ENCODE measurements at regions not wholly inside any gene's neighbourhood (a gene's known extent, or its start where the extent isn't known, plus 50 kb on each side); places are given as distances from the start of the nearest gene placed in this dataset.

- no peak overlapping the region for H3K4me3 ChIP-seq (ENCODE audit: extremely low read depth in 1 of 4, insufficient read depth in 2 of 4, low read depth in 3 of 4, low read length in 4 of 4)
- no peaks in the 10 kb centered on the region for H3K23me2 ChIP-seq (ENCODE audit: low read depth, low read length)
- no peaks in the 10 kb centered on the region for H4K20me1 ChIP-seq (replicated peaks in 1 of 2; ENCODE audit: control insufficient read depth in 1 of 2, insufficient read depth in 2 of 2, low read length in 2 of 2)
- H2BK120ac ChIP-seq (replicated peaks; ENCODE audit: low read depth, low read length) = no peak overlapping the region
- CTCF ChIA-PET (ENCODE audit: partially characterized antibody) = no interaction called here
- no peaks in the 10 kb centered on the region for H3K9me3 ChIP-seq (ENCODE audit: insufficient read depth in 2 of 2, low read depth in 1 of 2, low read length in 1 of 2)
- no peak overlapping the region for H2BK15ac ChIP-seq (ENCODE audit: low read length)
- no peaks in the 10 kb centered on the region for H3K79me1 ChIP-seq (ENCODE audit: low read depth, low read length)
- DNase-seq (ENCODE audit: low read depth in 1 of 2, low spot score in 2 of 2) (peak in 1 of 2 experiments; percentile 14), FAIRE-seq (no peak)
- no peak overlapping the region for H2AFZ ChIP-seq (ENCODE audit: low read length)
- no peak overlapping the region for H3K56ac ChIP-seq (replicated peaks; ENCODE audit: insufficient read length, low read depth, low read length)
- H3K79me2 ChIP-seq (ENCODE audit: control insufficient read depth in 1 of 2, insufficient read depth in 2 of 2, low read length in 2 of 2) = no peaks in the 10 kb centered on the region
- no peak overlapping the region for H3K4me2 ChIP-seq (ENCODE audit: insufficient read depth in 1 of 2, low read depth in 2 of 2, low read length in 2 of 2)
- H4K5ac ChIP-seq (ENCODE audit: insufficient read length, low read depth, low read length) = no peak overlapping the region
- no peak overlapping the region for H3K18ac ChIP-seq (ENCODE audit: extremely low read depth, low read length)
- no peak overlapping the region for H2BK20ac ChIP-seq (ENCODE audit: low read length)
- H2BK12ac ChIP-seq (ENCODE audit: low read depth, low read length) = no peak overlapping the region
- H3K4me1 ChIP-seq (replicated peaks in 1 of 4; ENCODE audit: control insufficient read depth in 3 of 4, insufficient read depth in 4 of 4, low read length in 3 of 4) = no peaks in the 10 kb centered on the region
- POLR2A ChIA-PET (ENCODE audit: partially characterized antibody) = no interaction called here
- H3K27ac ChIP-seq (ENCODE audit: low read depth, low read length) = no peak overlapping the region
- H3K9ac ChIP-seq (replicated peaks in 1 of 4; ENCODE audit: extremely low read depth in 1 of 4, low read depth in 3 of 4, low read length in 3 of 4) = no peak overlapping the region
- H4K91ac ChIP-seq (replicated peaks; ENCODE audit: insufficient read length, low read length) = no peak overlapping the region
- no peak overlapping the region for H4K8ac ChIP-seq (ENCODE audit: extremely low read depth, insufficient read depth, low read length)
- no peak overlapping the region for H2AK5ac ChIP-seq (ENCODE audit: low read depth, low read length)
- WGBS, 2 experiments (ENCODE audit: extremely low coverage in 1 of 2, insufficient coverage in 1 of 2, insufficient read length in 1 of 2, insufficient replicate concordance in 2 of 2, low coverage in 1 of 2, low lambda C conversion rate in 2 of 2, missing lambda C conversion rate in 1 of 2) = 84% methylated on average over 7 of the region's 7 CpGs; no CpG with 5 or more reads in 1 of the 2 experiments
- H2BK5ac ChIP-seq (ENCODE audit: low read depth, low read length) = no peak overlapping the region
- no peak overlapping the region for H3K14ac ChIP-seq (ENCODE audit: insufficient read length)
- H3K4ac ChIP-seq (replicated peaks; ENCODE audit: insufficient read length, low read depth, low read length) = no peak overlapping the region
- no peak overlapping the region for H3K23ac ChIP-seq (ENCODE audit: insufficient read length)
- no peaks in the 10 kb centered on the region for H3K36me3 ChIP-seq (ENCODE audit: control insufficient read depth in 2 of 4, insufficient read depth in 4 of 4, low read length in 3 of 4)
- no peaks in the 10 kb centered on the region for H3K27me3 ChIP-seq (replicated peaks in 1 of 4; ENCODE audit: control insufficient read depth in 3 of 4, extremely low read depth in 1 of 4, insufficient read depth in 3 of 4, low read length in 3 of 4)
- TF ChIP-seq NRF1 (IDR thresholded peaks at IDR 0.05; ENCODE audit: low read depth, low read length) (no peak), SIRT6 (IDR thresholded peaks at IDR 0.05; ENCODE audit: low read length) (no peak), BACH1 (IDR thresholded peaks at IDR 0.05; ENCODE audit: low read length) (no peak), GABPA (IDR thresholded peaks at IDR 0.05; ENCODE audit: borderline replicate concordance, insufficient read depth, low read length) (no peak), EZH2 (IDR thresholded peaks at IDR 0.05; ENCODE audit: low read depth, low read length, severe bottlenecking) (no peak), TAF1 (IDR thresholded peaks at IDR 0.05; ENCODE audit: low read depth, low read length) (no peak), CHD2 (IDR thresholded peaks at IDR 0.05; ENCODE audit: low read length) (no peak), CBX5 (IDR thresholded peaks at IDR 0.05; ENCODE audit: low read depth, low read length) (no peak), HDAC6 (IDR thresholded peaks at IDR 0.05; ENCODE audit: low read depth, low read length) (no peak), E2F6 (IDR thresholded peaks at IDR 0.05) (no peak), NANOG (IDR thresholded peaks at IDR 0.05; ENCODE audit: insufficient read depth, low read depth, low read length, poor library complexity, severe bottlenecking) (no peak), MAFK (IDR thresholded peaks at IDR 0.05; ENCODE audit: low read depth, low read length) (no peak), TBP (IDR thresholded peaks at IDR 0.05; ENCODE audit: low read depth, low read length) (no peak), CHD1 (IDR thresholded peaks at IDR 0.05; ENCODE audit: low read depth, low read length) (no peak)
Measured at GRCh38 chr10:43879162-43879561, 230.5 kb upstream of the ZNF32 start.

Measured in H1 (cell line).